ENCODE measurements at regions not wholly inside any gene's neighbourhood (a gene's known extent, or its start where the extent isn't known, plus 50 kb on each side); places are given as distances from the start of the nearest gene placed in this dataset.
"Not testable (repeated sequence)": the region's sequence is repeated elsewhere in the genome, so short reads cannot be mapped to it uniquely, and the experiment has no call there.

GRCh38 chr1:149321732-149322016 lies 153.2 kb upstream of the NBPF19 start:
- TF ChIP-seq CTCF, EP300, POLR2AphosphoS5, POLR2A (IDR thresholded peaks at IDR 0.05): not testable (repeated sequence)
